ENCODE measurements at regions not wholly inside any gene's neighbourhood (a gene's known extent, or its start where the extent isn't known, plus 50 kb on each side); places are given as distances from the start of the nearest gene placed in this dataset.

GRCh38 chr4:155143512-155143911 lies 64.9 kb upstream of the NPY2R start:
- no peaks in the 10 kb centered on the region for H3K36me3 ChIP-seq (ENCODE audit: control insufficient read depth, insufficient read depth, low read length)
- TF ChIP-seq, protein P1, sequence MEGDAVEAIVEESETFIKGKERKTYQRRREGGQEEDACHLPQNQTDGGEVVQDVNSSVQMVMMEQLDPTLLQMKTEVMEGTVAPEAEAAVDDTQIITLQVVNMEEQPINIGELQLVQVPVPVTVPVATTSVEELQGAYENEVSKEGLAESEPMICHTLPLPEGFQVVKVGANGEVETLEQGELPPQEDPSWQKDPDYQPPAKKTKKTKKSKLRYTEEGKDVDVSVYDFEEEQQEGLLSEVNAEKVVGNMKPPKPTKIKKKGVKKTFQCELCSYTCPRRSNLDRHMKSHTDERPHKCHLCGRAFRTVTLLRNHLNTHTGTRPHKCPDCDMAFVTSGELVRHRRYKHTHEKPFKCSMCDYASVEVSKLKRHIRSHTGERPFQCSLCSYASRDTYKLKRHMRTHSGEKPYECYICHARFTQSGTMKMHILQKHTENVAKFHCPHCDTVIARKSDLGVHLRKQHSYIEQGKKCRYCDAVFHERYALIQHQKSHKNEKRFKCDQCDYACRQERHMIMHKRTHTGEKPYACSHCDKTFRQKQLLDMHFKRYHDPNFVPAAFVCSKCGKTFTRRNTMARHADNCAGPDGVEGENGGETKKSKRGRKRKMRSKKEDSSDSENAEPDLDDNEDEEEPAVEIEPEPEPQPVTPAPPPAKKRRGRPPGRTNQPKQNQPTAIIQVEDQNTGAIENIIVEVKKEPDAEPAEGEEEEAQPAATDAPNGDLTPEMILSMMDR (IDR thresholded peaks at IDR 0.05; ENCODE audit: insufficient read depth, low read length, poor library complexity, severe bottlenecking): no peak
- H3K4me3 ChIP-seq (ENCODE audit: low read depth, low read length): no peak overlapping the region
- no peaks in the 10 kb centered on the region for H3K27me3 ChIP-seq (ENCODE audit: control insufficient read depth, insufficient read depth, low read length)
- DNase-seq (ENCODE audit: low read depth): no peak
